GM23338 (cell line): ENCODE measurements at regions not wholly inside any gene's neighbourhood (a gene's known extent, or its start where the extent isn't known, plus 50 kb on each side); places are given as distances from the start of the nearest gene placed in this dataset.
A peak's percentile ranks its signal among the peaks of the same experiment; 100 is the strongest.

ENCODE experiments used
- ATAC-seq: fragments of 200-7000 bp; cut with Tn5 transposase; 3 replicates; pipeline ENCODE4 v1.9.1; 2020
- DNase-seq: peaks from one replicate; pipeline ENCODE4 v3.0.0-alpha.2; 2015; ENCODE audit warnings: low spot score
- H2AFZ ChIP-seq: fragments of 200-600 bp; sonication (generic); 2 replicates; pipeline ENCODE4 v1.8.0; 2016; ENCODE audit warnings: antibody characterized with exemption, mild to moderate bottlenecking, moderate library complexity
- H3F3A ChIP-seq: fragments of 200-600 bp; sonication (generic); replicated peaks from 2 replicates; pipeline ENCODE4 v1.8.0; 2017; ENCODE audit warnings: antibody characterized with exemption, mixed run types, low read depth
- H3K27ac ChIP-seq: fragments of 200-600 bp; sonication (generic); 2 replicates; pipeline ENCODE4 v1.6.1; 2016; ENCODE audit warnings: low read depth
- H3K27me3 ChIP-seq: fragments of 200-600 bp; sonication (generic); 2 replicates; pipeline ENCODE4 v1.8.0; 2016; ENCODE audit warnings: mild to moderate bottlenecking, mixed run types, moderate library complexity; ENCODE audit not compliant: insufficient read depth
- H3K36me3 ChIP-seq: fragments of 200-600 bp; sonication (generic); 2 replicates; pipeline ENCODE4 v1.8.0; 2016; ENCODE audit warnings: mild to moderate bottlenecking; ENCODE audit not compliant: insufficient read depth
- H3K4me1 ChIP-seq: fragments of 200-600 bp; sonication (generic); 2 replicates; pipeline ENCODE4 v1.8.0; 2016; ENCODE audit warnings: mild to moderate bottlenecking, moderate library complexity; ENCODE audit not compliant: insufficient read depth
- H3K4me2 ChIP-seq: fragments of 200-600 bp; sonication (generic); 2 replicates; pipeline ENCODE4 v1.7.1; 2017; ENCODE audit warnings: mixed run types
- H3K4me3 ChIP-seq: fragments of 200-600 bp; sonication (generic); 2 replicates; pipeline ENCODE4 v1.6.1; 2016; ENCODE audit warnings: mixed run types
- H3K79me2 ChIP-seq: fragments of 200-600 bp; sonication (generic); replicated peaks from 2 replicates; pipeline ENCODE4 v1.8.0; 2017; ENCODE audit warnings: mild to moderate bottlenecking; ENCODE audit not compliant: insufficient read depth
- H3K9me2 ChIP-seq: fragments of 200-600 bp; sonication (generic); 2 replicates; pipeline ENCODE4 v1.8.0; 2017; ENCODE audit not compliant: insufficient read depth
- H4K20me1 ChIP-seq: fragments of 200-600 bp; sonication (generic); replicated peaks from 2 replicates; pipeline ENCODE4 v1.8.0; 2017; ENCODE audit warnings: mild to moderate bottlenecking; ENCODE audit not compliant: insufficient read depth
- H3K27ac Mint-ChIP-seq: 2 replicates; pipeline ENCODE4 v1.8.0; 2020; ENCODE audit warnings: inconsistent platforms, mild to moderate bottlenecking, moderate library complexity, mixed read lengths
- H3K27me3 Mint-ChIP-seq: 3 replicates; pipeline ENCODE4 v1.8.0; 2022; ENCODE audit warnings: low read depth, mild to moderate bottlenecking, moderate library complexity, mixed read lengths, inconsistent platforms; ENCODE audit not compliant: insufficient read depth, poor library complexity
- H3K36me3 Mint-ChIP-seq: 3 replicates; pipeline ENCODE4 v1.8.0; 2021; ENCODE audit warnings: low read depth, mild to moderate bottlenecking, inconsistent platforms, moderate library complexity, mixed read lengths
- H3K4me1 Mint-ChIP-seq: 3 replicates; pipeline ENCODE4 v1.8.0; 2020; ENCODE audit warnings: mild to moderate bottlenecking, inconsistent platforms, mixed read lengths
- H3K4me3 Mint-ChIP-seq: 3 replicates; pipeline ENCODE4 v1.8.0; 2021; ENCODE audit warnings: moderate library complexity, mild to moderate bottlenecking, inconsistent platforms, mixed read lengths
- H3K9me3 Mint-ChIP-seq: 3 replicates; pipeline ENCODE4 v1.8.0; 2020; ENCODE audit warnings: moderate library complexity, mild to moderate bottlenecking, inconsistent platforms, mixed read lengths
- ETS1 ChIP-seq: IDR thresholded peaks from 2 replicates; pipeline ENCODE4 v1.6.1; 2016; ENCODE audit warnings: antibody characterized with exemption
- TF ChIP-seq, protein P1 (sequence below): fragments of 250-450 bp; sonication (Bioruptor Pico); IDR thresholded peaks from 2 replicates; pipeline ENCODE4 v1.5.0; 2020; ENCODE audit warnings: mild to moderate bottlenecking, moderate library complexity
- TF ChIP-seq, protein P2 (sequence below): IDR thresholded peaks from one replicate; pipeline ENCODE4 v1.6.1; 2018; ENCODE audit warnings: antibody characterized with exemption; ENCODE audit not compliant: unreplicated experiment

DNA sequence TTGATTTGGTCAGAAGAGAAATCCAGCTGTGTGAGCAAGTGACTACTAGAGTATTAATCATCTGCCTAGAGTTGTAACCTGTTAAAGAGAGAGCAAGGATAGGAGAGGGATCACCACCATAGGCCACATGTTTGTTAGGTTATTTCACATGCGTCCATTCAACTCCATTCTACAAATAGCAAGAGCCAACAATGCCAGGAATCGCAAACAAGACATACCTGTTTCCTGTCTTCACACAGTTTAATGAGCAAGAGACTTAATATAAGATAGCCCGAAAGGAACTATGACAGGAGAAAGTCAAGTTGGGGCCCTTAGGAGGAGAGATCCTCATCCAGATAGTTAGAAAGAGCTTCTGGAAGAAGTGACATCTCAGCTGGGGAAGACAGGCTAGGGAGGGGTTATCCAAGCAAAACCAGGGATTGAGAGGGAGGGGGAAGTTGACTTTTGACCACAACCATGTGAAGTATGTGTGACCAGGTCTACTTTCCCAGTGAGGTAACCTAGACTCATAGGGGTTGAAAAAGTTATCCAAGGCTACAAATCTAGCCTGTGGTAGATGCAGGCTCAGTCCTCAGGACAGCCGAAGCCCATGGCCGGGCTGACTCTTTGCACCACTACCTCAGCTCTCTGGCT, 147.4 kb downstream of the ALDH8A1 start (continued):
- TF ChIP-seq, protein P1, sequence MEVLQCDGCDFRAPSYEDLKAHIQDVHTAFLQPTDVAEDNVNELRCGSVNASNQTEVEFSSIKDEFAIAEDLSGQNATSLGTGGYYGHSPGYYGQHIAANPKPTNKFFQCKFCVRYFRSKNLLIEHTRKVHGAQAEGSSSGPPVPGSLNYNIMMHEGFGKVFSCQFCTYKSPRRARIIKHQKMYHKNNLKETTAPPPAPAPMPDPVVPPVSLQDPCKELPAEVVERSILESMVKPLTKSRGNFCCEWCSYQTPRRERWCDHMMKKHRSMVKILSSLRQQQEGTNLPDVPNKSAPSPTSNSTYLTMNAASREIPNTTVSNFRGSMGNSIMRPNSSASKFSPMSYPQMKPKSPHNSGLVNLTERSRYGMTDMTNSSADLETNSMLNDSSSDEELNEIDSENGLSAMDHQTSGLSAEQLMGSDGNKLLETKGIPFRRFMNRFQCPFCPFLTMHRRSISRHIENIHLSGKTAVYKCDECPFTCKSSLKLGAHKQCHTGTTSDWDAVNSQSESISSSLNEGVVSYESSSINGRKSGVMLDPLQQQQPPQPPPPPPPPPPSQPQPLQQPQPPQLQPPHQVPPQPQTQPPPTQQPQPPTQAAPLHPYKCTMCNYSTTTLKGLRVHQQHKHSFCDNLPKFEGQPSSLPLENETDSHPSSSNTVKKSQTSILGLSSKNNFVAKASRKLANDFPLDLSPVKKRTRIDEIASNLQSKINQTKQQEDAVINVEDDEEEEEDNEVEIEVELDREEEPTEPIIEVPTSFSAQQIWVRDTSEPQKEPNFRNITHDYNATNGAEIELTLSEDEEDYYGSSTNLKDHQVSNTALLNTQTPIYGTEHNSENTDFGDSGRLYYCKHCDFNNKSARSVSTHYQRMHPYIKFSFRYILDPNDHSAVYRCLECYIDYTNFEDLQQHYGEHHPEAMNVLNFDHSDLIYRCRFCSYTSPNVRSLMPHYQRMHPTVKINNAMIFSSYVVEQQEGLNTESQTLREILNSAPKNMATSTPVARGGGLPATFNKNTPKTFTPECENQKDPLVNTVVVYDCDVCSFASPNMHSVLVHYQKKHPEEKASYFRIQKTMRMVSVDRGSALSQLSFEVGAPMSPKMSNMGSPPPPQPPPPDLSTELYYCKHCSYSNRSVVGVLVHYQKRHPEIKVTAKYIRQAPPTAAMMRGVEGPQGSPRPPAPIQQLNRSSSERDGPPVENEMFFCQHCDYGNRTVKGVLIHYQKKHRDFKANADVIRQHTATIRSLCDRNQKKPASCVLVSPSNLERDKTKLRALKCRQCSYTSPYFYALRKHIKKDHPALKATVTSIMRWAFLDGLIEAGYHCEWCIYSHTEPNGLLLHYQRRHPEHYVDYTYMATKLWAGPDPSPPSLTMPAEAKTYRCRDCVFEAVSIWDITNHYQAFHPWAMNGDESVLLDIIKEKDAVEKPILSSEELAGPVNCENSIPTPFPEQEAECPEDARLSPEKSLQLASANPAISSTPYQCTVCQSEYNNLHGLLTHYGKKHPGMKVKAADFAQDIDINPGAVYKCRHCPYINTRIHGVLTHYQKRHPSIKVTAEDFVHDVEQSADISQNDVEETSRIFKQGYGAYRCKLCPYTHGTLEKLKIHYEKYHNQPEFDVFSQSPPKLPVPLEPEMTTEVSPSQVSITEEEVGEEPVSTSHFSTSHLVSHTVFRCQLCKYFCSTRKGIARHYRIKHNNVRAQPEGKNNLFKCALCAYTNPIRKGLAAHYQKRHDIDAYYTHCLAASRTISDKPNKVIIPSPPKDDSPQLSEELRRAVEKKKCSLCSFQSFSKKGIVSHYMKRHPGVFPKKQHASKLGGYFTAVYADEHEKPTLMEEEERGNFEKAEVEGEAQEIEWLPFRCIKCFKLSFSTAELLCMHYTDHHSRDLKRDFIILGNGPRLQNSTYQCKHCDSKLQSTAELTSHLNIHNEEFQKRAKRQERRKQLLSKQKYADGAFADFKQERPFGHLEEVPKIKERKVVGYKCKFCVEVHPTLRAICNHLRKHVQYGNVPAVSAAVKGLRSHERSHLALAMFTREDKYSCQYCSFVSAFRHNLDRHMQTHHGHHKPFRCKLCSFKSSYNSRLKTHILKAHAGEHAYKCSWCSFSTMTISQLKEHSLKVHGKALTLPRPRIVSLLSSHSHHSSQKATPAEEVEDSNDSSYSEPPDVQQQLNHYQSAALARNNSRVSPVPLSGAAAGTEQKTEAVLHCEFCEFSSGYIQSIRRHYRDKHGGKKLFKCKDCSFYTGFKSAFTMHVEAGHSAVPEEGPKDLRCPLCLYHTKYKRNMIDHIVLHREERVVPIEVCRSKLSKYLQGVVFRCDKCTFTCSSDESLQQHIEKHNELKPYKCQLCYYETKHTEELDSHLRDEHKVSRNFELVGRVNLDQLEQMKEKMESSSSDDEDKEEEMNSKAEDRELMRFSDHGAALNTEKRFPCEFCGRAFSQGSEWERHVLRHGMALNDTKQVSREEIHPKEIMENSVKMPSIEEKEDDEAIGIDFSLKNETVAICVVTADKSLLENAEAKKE (CRISPR knock-in tag) = no peak
- TF ChIP-seq, protein P2, sequence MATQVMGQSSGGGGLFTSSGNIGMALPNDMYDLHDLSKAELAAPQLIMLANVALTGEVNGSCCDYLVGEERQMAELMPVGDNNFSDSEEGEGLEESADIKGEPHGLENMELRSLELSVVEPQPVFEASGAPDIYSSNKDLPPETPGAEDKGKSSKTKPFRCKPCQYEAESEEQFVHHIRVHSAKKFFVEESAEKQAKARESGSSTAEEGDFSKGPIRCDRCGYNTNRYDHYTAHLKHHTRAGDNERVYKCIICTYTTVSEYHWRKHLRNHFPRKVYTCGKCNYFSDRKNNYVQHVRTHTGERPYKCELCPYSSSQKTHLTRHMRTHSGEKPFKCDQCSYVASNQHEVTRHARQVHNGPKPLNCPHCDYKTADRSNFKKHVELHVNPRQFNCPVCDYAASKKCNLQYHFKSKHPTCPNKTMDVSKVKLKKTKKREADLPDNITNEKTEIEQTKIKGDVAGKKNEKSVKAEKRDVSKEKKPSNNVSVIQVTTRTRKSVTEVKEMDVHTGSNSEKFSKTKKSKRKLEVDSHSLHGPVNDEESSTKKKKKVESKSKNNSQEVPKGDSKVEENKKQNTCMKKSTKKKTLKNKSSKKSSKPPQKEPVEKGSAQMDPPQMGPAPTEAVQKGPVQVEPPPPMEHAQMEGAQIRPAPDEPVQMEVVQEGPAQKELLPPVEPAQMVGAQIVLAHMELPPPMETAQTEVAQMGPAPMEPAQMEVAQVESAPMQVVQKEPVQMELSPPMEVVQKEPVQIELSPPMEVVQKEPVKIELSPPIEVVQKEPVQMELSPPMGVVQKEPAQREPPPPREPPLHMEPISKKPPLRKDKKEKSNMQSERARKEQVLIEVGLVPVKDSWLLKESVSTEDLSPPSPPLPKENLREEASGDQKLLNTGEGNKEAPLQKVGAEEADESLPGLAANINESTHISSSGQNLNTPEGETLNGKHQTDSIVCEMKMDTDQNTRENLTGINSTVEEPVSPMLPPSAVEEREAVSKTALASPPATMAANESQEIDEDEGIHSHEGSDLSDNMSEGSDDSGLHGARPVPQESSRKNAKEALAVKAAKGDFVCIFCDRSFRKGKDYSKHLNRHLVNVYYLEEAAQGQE = no peak

DNA sequence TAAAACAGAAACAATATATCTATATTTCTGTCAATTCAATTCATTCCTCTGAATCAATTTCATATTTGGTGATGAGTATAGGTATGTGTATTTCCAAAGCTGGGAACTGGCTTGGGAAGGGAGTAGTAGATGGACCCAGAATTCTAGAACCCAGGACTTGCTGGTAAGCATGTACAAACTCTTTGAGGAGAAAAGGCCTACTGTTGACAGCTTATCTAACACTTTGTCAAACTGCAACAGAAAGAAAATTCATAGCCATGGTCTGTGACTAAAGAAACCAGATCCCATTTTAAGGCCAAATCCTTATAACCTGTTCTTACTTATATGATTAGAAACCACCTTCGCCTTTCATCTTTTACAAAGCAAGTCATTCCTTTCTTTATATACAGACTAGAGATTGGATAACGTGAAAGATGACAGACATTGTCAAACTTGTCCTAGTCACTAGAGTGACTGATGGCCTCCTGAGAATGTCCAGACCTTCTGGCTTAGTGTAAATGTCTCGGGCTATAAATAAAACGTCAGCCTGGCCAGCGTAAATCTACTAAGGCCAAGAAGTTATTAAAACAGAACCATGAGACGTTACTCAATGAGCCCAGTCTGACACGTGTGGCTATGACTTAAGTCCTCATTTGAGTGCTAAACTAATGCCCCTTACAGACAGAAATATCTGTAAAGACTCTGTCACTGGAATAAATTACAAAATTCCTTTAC, 152.3 kb downstream of the ALDH8A1 start:
- 0 out of 2 replicates have a peak, but pooled peaks cover 4% of the 10 kb centered on the region for H3K4me1 ChIP-seq
- peaks cover 4% of the 10 kb centered on the region; the same call in 2 of the 3 replicates for H3K9me3 Mint-ChIP-seq
- no peaks in the 10 kb centered on the region for H3K9me2 ChIP-seq
- H3K27ac Mint-ChIP-seq = no peak overlapping the region
- no peak overlapping the region for H3K4me3 ChIP-seq
- no peak overlapping the region for H3K4me3 Mint-ChIP-seq
- ATAC-seq (no peak), DNase-seq (no peak)
- no peaks in the 10 kb centered on the region for H3K36me3 ChIP-seq
- no peaks in the 10 kb centered on the region; the same call in 1 of the 3 replicates for H3K36me3 Mint-ChIP-seq
- H3K27me3 Mint-ChIP-seq = no peaks in the 10 kb centered on the region
- peaks cover 8% of the 10 kb centered on the region; the same call in 2 of the 3 replicates for H3K4me1 Mint-ChIP-seq
- no peaks in the 10 kb centered on the region for H3F3A ChIP-seq
- H4K20me1 ChIP-seq = no peaks in the 10 kb centered on the region
- H3K27me3 ChIP-seq = no peaks in the 10 kb centered on the region
- H3K27ac ChIP-seq = no peak overlapping the region
- TF ChIP-seq ETS1 = no peak
- no peaks in the 10 kb centered on the region for H3K79me2 ChIP-seq
- H2AFZ ChIP-seq = peak overlapping the region; percentile 60; the same call in 1 of the 2 replicates
- no peak overlapping the region for H3K4me2 ChIP-seq
